ENCODE measurements at regions not wholly inside any gene's neighbourhood (a gene's known extent, or its start where the extent isn't known, plus 50 kb on each side); places are given as distances from the start of the nearest gene placed in this dataset.

DNA sequence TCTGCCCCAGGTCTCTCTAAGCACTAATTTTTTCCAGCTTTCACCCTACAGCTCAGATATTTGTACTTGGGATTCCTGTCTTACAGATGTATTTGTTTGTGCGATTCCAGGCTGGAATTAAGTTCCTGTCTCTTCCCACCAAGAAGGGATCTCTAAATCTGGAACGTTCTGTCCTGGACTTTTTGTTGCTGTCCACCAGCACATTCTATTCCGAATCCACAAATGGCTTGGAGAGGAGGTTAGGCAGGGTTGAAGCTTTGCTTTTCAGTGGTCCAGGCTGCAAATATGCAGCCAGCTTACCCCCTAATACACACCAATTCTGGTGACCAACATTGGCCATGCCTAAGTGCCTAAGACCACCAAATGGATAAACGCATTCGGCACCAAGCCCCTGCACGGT, 315.0 kb downstream of the TNS1 start:
- DNase-seq, result no peak

DNA sequence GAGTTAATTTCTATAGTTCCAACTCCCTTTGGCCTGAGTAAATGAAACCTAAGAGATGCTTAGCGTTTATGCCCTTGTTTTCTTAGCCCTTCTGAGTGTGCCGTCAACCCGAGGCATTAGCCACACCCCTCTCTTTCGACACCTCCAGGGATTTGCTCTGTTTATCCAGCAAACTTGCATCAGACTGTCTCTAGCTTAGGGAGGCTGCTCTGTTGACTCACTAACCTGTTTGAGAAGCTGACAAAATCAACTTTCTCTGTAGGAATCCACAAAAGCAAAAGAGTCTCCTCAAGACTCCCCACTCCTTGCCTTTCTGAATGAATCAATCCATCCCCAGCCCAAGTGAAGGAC, 317.6 kb downstream of the TNS1 start:
- no peak for DNase-seq

DNA sequence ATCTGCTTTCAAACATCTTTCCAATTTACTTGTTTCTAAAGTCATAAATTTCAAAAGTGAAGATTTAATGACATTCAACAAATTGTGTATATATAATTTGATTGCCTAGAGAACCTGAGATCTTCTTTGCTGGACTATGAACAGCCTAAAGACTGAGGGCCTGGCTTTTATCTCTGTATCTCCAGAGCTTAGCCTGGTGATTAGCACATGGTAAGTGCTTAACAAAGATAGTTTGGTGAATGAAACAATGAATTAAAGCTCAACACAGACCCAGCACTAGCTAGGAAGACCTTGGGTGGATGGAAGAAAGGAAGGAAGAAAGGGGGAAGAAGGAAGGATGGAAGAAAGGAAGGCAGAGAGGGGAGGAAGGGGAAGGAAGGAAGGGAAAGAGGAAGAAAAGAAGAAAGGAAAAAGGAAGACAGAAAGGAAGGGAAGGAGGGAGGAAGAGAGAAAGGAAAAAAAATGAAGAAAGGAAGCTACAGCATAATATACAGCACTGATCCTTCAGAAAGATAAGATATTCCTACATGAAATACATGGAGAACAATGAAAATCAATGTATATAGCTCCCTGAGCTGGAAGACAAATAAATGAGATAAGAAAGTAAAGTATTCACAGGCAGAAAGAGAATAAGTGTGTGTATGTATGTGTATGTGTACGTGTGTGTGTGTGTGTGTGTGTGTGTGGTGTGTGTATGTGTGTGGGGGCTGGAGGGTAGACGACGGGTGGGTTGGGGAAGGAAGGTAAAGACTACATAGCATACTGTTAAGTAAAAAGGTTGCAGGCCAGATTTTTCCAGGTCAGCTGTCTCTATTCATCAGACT, 318.2 kb downstream of the TNS1 start:
- no peak for DNase-seq

- no peak for DNase-seq
Observed at GRCh38 chr2:217683106-217683870, 319.5 kb downstream of the TNS1 start.

- DNase-seq, result no peak
Observed at GRCh38 chr2:217681791-217682190, 321.0 kb downstream of the TNS1 start.

- DNase-seq, result no peak
Observed at GRCh38 chr2:217680381-217680780, 322.4 kb downstream of the TNS1 start.

- DNase-seq, result no peak
Observed at GRCh38 chr2:217673627-217674026, 329.2 kb downstream of the TNS1 start.

GRCh38 chr2:217672472-217672871, 330.3 kb downstream of the TNS1 start:
- no peak for DNase-seq

GRCh38 chr2:217671871-217672270, 330.9 kb downstream of the TNS1 start:
- DNase-seq, result no peak

DNA sequence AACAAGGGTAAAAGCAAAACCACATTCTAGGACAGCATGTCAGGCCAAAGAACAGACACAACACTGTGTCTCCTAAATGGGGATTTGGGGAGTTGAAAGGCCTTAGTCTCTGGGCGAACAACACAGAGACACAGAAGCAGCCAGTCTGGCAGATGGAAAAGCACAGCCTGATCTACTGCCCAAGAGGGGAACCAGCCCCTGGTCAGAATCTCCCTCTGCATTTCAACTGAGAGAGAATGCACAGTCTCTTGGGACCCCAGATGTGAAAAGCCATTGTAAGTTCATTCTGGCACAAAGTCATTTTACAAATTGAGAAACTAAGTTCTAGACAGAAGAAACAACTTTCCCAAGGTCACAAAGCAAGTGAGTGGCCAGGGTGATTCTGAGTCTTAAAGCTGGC, 331.7 kb downstream of the TNS1 start:
- no peak for DNase-seq

DNA sequence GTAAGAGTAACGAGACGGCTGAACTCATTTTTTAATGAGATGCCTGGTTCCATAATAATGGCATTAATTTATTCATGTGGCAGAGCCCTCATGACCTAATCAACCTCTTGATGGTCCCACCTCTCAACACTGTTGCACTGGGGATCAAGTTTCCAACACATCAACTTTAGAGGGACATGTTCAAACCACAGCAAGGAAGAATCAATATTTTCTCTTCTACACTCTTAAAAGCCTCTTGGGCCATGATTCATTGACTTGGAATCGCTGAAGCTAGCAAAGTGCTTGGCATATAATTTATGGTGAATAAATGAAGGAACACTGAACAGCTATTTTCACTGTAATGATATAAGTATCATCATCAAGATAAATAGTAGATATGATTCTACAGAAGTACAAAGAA, 333.0 kb downstream of the TNS1 start:
- DNase-seq, result no peak

DNA sequence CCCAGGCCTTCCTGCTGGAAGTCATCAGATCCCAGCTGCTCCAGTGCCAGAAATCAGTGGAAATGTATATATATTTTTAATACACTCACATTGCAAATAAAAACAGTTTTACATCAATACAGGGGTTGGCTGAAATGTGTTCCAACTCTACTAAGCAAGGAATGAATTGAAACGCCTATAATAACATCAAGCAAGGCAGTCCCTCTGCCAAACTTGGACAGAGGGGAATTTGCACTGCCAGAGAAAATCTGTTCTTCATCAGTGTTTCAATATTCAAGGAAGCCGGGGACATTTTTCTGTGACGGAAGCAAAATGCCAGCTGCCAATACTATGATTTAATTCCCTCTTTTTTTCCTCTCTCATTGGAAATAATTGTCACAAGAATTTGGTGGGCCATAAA, 335.3 kb downstream of the TNS1 start:
- peak; percentile 94 for DNase-seq

GRCh38 chr2:217667035-217667434, 335.8 kb downstream of the TNS1 start:
- no peak for DNase-seq

DNA sequence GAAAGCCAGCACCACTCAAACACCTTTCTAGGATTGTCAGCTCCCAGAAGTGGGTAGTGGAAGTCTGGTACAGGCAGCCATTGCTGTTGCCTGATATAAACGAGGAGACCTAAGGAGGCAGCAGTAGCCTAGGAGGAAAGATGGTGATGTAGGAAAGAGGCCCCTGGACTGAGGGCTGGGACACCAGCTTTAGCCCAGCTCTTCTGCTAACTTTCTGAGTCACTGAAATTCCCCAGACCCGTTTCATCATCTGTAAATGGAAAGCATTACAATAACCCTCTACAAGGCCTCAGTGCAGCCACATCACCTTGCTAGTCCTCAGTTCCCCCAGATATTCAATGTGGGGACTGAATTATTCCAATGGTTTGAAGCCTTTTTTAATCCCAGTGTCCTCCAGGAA, 336.5 kb downstream of the TNS1 start:
- DNase-seq, result no peak

GRCh38 chr2:217664761-217665160, 338.0 kb downstream of the TNS1 start:
- DNase-seq, result no peak

- no peak for DNase-seq
Observed at GRCh38 chr2:217662984-217663602, 339.7 kb downstream of the TNS1 start.

DNA sequence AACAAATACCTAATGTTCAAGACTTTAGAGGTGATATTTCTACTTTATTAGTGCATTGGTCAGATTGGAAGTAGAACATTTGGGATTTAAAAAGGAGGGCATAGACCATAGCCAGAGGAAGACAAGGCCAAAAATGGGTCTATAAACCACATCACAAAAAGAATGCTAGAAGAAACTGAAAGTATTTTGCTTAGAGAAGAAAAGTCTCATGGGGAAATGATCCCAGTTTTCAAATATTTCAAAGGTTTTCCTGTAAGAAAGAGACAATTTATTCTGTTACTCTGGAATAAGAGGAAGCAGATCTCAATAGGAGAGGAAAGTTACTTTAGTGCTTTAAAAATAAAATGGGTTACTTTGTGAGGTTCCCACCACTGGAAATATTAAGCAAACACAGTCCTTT, 341.4 kb downstream of the TNS1 start:
- no peak for DNase-seq

GRCh38 chr2:217660423-217660822, 342.4 kb downstream of the TNS1 start:
- no peak for DNase-seq

DNA sequence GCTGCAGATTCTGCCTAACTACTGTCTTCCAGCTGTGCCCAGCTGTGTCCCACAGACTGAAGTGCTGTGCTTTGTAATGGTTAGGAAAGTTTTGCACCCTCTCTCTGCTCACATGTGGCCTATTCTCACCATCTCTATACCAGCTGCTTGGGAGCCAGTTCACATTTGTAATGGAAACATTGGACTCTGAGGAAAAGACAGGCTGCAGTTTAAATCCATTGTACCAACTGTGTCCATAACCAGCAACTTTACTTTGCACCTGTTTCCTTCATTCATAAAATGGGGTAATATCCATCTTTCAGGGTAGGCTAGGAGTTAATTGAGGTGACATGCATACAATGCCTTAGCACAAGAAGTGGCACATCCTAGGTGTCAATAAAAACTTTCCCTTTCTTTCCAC, 344.0 kb downstream of the TNS1 start:
- DNase-seq, result no peak

DNA sequence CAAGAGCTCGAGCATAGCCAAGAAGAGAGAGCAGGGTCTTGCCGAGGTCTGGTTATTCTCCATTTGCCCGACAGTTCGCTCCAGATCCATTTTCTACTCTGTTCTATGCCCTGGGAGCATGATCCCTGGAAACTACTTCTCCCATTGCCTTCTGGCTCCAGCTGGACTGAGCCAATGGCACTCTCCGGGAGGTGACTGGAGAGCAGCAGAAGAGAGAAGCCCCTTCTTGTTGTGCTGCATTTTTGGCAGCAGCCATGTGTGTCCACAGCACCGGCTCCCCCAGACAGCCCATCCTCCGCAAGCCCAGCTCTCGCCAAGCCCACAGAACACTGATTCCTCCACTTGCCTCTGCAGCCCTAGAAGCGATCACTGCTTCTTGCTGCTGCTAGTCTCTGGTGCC, 345.5 kb downstream of the TNS1 start:
- no peak for DNase-seq

DNA sequence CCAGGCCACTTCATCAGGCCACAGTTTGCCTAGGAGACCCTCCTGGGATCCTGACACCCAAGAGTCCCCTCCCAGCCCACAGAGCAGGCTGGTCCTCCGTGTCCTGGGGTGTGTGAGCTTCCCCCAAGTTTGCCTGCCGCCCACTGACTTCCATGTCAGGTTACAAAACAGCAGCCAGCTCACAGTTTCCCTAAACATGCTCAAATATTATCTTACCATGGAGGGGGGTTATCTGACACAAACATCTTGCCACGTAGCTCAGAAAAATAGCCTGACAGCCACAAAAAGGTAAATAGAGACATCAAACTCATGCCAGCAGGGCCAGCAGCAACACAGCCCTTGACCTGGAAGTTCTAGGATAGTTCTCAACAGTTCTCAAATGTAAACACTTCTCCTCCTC, 346.5 kb downstream of the TNS1 start:
- no peak for DNase-seq

DNA sequence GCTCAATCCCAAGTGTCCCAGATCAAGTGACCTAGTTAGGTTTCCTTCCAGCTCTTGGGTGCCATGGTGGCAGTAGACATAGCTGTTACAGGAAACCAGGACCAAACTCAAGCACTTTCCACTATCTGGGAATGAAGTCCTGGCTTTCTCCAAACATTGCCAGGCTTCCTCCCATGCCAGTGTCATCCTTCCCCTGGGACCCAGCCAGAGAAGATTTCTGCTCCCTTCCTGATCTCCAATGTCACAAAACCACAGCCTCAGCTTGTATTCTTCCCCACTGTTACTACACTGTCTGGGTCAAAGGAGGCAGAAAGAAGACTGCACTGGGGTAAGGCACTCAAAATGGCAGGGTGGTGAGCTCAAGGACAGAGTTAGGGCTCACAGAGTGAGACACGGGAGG, 347.1 kb downstream of the TNS1 start:
- no peak for DNase-seq

GRCh38 chr2:217654168-217654567, 348.6 kb downstream of the TNS1 start:
- no peak for DNase-seq
